OCI-LY3 (cell line): ENCODE measurements at regions not wholly inside any gene's neighbourhood (a gene's known extent, or its start where the extent isn't known, plus 50 kb on each side); places are given as distances from the start of the nearest gene placed in this dataset.

Experiments
- CTCF ChIP-seq: fragments of 200-600, 300-600 bp; sonication (generic); IDR thresholded peaks from 2 replicates; pipeline ENCODE4 v1.5.1; 2014; ENCODE audit warnings: antibody characterized with exemption, low read length, low read depth
- EZH2phosphoT487 ChIP-seq: fragments of 200-600 bp; shearing (Covaris generic); IDR thresholded peaks from 2 replicates; pipeline ENCODE4 v1.6.1; 2018; ENCODE audit warnings: antibody characterized with exemption, mixed run types, low read depth

GRCh38 chr18:76057386-76057785 lies 437.7 kb downstream of the ZNF516 start:
- TF ChIP-seq EZH2phosphoT487: no peak
- TF ChIP-seq CTCF: no peak
